GM12865 (cell line): ENCODE measurements at regions not wholly inside any gene's neighbourhood (a gene's known extent, or its start where the extent isn't known, plus 50 kb on each side); places are given as distances from the start of the nearest gene placed in this dataset.

Experiments used
- DNase-seq: peaks from one replicate; pipeline ENCODE4 v3.0.0; 2010; ENCODE audit warnings: low read depth
- H3K4me3 ChIP-seq: 2 replicates; pipeline ENCODE4 v1.5.1; 2011; ENCODE audit warnings: mild to moderate bottlenecking, low read depth, low read length, control low read depth
- CTCF ChIP-seq: IDR thresholded peaks from 2 replicates; pipeline ENCODE4 v1.5.1; 2011; ENCODE audit warnings: low read length, control low read depth, low read depth, inconsistent platforms; ENCODE audit not compliant: insufficient read depth; ENCODE audit errors: missing control alignments

GRCh38 chr3:73291541-73291940, 230.1 kb downstream of the EBLN2 start:
- no peak for TF ChIP-seq CTCF
- no peak for DNase-seq
- no peak overlapping the region for H3K4me3 ChIP-seq

DNA sequence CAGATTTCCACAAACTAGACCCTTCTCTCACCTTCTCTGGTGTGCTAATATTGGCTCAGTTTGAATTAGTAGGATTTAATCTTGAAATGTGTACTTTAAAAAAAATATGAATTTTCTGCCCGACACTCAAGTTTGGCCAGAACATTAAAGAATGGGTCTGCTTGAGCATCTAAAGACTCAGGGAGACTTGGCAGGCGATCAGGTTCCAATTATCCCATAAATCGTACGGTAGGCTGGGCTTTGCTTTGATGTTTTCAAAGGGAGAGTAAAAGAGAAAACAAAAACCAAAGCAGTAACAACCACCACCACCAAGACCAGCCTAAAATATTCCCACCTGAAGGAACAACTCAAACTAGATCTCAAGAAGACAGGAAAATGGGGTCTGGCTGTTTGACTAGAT, 230.8 kb downstream of the EBLN2 start:
- TF ChIP-seq CTCF: no peak
- no peak for DNase-seq
- H3K4me3 ChIP-seq: no peak overlapping the region

DNA sequence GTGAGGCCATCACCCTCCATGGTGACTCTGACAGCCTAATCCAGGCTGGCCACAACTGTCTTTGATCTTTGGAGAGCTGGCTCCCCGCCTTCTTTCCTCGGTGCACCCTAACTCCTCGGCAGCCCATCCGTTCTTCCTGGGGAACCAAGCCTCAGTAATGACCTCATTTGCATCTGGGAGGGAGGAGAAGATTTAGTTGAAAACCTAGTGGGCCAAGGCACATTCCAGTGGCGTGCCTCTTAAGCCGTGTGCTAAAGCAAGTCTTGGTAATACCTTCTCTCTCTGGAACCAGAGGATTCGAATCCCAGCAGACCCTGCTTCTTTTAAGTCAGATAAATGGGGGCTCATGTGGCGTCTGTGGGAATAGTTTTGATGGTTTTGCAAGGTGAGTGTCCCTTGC, 233.1 kb downstream of the EBLN2 start:
- TF ChIP-seq CTCF: no peak
- H3K4me3 ChIP-seq: no peak overlapping the region
- DNase-seq: no peak

DNA sequence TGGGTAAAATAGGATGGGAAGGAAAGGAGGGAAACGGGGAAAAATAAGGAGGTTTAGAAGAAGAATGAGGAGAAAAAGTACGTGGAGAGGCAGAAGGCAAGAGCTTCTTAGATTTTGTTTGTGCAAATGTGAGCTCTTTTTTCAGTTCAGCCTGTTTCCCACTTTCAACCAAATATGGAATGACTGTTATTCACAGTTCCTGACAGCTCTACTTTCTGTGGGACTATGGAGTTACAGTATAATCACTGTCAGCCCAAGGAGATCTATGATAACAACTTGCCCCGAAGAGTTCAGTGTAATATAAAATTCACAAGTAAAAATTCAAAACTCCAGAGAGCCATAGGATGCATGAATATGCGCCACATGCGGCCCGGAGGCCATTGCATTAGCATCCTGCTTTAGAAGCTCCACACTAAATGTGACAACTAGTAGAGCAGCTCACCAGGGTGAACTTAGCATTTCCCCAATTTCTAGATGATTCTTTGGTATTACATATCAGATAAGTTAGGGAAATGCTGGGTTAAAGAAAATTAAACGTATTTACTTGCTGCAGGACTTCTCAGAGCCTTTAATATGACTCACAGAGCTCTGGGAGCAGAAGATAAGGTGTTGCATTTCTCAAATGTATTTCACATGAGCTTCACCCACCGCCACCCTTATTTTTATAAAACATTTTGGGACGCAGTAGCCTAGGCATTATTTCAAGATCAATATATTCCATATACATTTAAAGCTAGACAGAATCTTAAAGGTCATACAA, 234.6 kb downstream of the EBLN2 start:
- no peak overlapping the region for H3K4me3 ChIP-seq
- no peak for TF ChIP-seq CTCF
- no peak for DNase-seq

DNA sequence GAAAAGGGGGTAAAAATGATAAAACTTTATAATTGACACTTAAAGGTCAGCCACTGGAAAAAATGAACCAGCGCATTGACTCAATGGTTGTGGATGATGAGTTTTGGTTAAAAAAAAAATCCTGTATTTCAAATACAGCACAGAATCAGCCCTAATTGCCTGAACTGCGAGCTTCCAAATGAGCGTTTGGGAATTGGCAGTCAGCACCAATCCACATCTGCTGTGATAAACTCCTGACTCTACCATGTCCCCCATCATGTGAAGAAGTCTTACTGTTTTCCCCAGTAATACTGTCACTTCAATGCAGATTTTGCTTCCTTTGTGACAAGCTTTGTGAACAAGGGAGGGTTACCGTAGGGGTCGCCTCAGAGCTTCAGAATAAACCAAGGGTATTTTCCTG, 235.4 kb downstream of the EBLN2 start:
- no peak for DNase-seq
- H3K4me3 ChIP-seq: no peak overlapping the region
- TF ChIP-seq CTCF: no peak

GRCh38 chr3:73298243-73299183, 237.1 kb downstream of the EBLN2 start:
- no peak for DNase-seq
- no peak for TF ChIP-seq CTCF
- H3K4me3 ChIP-seq: no peak overlapping the region
